Prostate gland (tissue), 2 donors: ENCODE measurements at regions not wholly inside any gene's neighbourhood (a gene's known extent, or its start where the extent isn't known, plus 50 kb on each side); places are given as distances from the start of the nearest gene placed in this dataset.

Source experiments
- DNase-seq: peaks from one replicate; pipeline ENCODE4 v3.0.0-alpha.2; 2019; ENCODE audit warnings: low spot score
- H3K27ac ChIP-seq, 2 donors: fragments of 200-600 bp; sonication (generic); 2 replicates each; pipeline ENCODE4 v1.5.1; 2017 to 2019
- H3K27me3 ChIP-seq: fragments of 200-600 bp; sonication (generic); replicated peaks from 2 replicates; pipeline ENCODE4 v1.5.1; 2019; ENCODE audit not compliant: insufficient read depth
- H3K36me3 ChIP-seq, 2 donors: fragments of 200-600 bp; sonication (generic); 1 replicate in 1 of 2; 2 replicates in 1 of 2; pipeline versions ENCODE4 v1.5.1 to v1.8.1; 2017 to 2019
- H3K4me1 ChIP-seq: fragments of 200-600 bp; sonication (generic); replicated peaks from 2 replicates; pipeline ENCODE4 v1.5.1; 2019
- H3K4me3 ChIP-seq, 2 donors: fragments of 200-600 bp; sonication (generic); 2 replicates each; pipeline ENCODE4 v1.5.1; 2017 to 2019
- H3K9me3 ChIP-seq: fragments of 200-600 bp; sonication (generic); 2 replicates; pipeline ENCODE4 v1.5.1; 2017
- POLR2A ChIP-seq: fragments of 450-650 bp; IDR thresholded peaks from one replicate; pipeline ENCODE4 v1.6.1; 2016; ENCODE audit warnings: antibody characterized with exemption, mild to moderate bottlenecking
- POLR2AphosphoS5 ChIP-seq: sonication (generic); formaldehyde crosslinking; IDR thresholded peaks from one replicate; pipeline ENCODE4 v1.6.1; 2017; ENCODE audit warnings: antibody characterized with exemption
- WGBS: methylation state at CpG from one replicate; pipeline ENCODE4 v1.1.5; 2018; 5-methylcytosine and 5-hydroxymethylcytosine counted together
- intact Hi-C: fragments of 100-400 bp; cut with DNase I; formaldehyde crosslinking; loops from one replicate; pipeline ENCODE4 v1.14.2; 2022
- TF ChIP-seq, protein P1 (sequence below), 4 experiments: fragments of 200-600 bp in 2 of 4; fragments of 450-650 bp in 2 of 4; sonication (generic) in 2 of 4; IDR thresholded peaks; 1 replicate in 3 of 4; 2 replicates in 1 of 4; pipeline ENCODE4 v1.5.1; 2016 to 2019; ENCODE audit warnings: antibody characterized with exemption in 4 of 4, mild to moderate bottlenecking in 2 of 4, moderate library complexity in 2 of 4

DNA sequence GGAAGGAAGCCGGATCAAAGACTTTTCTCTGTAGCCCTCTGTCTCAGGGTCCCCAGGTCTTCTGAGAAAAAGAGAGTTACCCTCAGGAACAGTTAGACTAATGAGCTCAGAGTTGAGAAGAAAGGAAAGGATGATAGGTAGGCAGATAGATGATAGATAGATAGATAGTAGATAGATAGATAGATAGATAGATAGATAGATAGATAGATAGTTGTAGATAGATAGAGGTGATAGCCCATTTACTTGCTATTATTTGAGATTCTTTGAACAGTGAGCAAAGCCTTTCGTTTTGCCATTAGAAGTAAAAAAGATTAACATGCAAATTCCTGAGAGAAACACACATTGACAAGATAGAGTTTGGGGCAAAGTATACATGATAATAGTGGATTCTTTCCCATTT, 86.9 kb upstream of the KIT start:
- Histone ChIP-seq H3K27me3 (no peaks in the 10 kb centered on the region), H3K4me1 (no peaks in the 10 kb centered on the region), H3K9me3 (no peaks in the 10 kb centered on the region), H3K4me3 (no peak overlapping the region), H3K27ac (no peak overlapping the region), H3K36me3 (no peaks in the 10 kb centered on the region)
- TF ChIP-seq, protein P1, sequence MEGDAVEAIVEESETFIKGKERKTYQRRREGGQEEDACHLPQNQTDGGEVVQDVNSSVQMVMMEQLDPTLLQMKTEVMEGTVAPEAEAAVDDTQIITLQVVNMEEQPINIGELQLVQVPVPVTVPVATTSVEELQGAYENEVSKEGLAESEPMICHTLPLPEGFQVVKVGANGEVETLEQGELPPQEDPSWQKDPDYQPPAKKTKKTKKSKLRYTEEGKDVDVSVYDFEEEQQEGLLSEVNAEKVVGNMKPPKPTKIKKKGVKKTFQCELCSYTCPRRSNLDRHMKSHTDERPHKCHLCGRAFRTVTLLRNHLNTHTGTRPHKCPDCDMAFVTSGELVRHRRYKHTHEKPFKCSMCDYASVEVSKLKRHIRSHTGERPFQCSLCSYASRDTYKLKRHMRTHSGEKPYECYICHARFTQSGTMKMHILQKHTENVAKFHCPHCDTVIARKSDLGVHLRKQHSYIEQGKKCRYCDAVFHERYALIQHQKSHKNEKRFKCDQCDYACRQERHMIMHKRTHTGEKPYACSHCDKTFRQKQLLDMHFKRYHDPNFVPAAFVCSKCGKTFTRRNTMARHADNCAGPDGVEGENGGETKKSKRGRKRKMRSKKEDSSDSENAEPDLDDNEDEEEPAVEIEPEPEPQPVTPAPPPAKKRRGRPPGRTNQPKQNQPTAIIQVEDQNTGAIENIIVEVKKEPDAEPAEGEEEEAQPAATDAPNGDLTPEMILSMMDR (IDR thresholded peaks at IDR 0.05), result no peak
- TF ChIP-seq POLR2A, result no peak
- no peak for TF ChIP-seq POLR2AphosphoS5
- DNase-seq, result no peak
- WGBS, result 77% methylated on average over 2 of the region's 2 CpGs
- intact Hi-C loops, result no loop called here

DNA sequence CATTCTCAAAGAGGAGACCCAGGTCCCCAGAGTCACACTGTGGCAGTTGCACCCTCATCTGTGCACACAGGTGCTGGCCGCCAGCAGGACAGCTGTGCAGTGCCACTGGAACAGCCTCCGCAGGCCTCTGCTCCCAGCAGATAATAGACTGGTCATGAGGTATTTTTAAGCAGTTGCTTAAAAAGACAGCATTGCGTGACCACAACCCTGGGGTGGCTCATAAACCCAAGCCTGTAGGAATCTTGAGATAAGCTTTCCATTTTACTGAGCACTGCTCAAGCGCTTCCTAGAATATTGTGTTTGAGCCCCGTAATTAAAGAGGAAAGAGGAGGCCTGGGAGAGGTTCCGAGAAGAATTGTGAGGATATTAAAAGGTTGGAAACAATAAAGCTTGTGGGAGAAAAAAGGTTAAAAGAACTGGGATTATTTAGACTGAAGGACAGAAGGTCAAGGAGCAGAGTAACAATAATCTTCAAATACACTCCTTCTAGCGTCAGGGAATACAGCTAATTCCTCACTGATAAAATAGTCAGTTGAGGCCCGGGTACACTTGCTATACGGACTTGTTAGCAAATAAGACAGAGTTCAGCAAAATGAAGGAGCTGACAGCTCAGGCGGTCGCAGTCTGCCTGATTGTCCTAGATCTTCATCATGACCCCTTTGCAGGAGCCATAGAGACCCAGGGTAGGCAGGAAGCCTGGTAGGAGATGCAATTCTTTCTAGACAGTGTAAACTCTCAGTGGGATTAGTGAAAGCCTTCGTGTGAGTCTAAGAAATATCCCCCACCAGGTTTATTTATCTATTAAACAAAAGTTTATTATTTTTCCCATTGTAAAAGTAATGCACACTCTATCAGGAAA, 86.2 kb upstream of the KIT start:
- Histone ChIP-seq H3K4me3 (no peak overlapping the region), H3K36me3 (no peaks in the 10 kb centered on the region), H3K9me3 (no peaks in the 10 kb centered on the region), H3K27ac (no peak overlapping the region), H3K27me3 (no peaks in the 10 kb centered on the region), H3K4me1 (no peaks in the 10 kb centered on the region)
- DNase-seq, result no peak
- no peak for TF ChIP-seq POLR2AphosphoS5
- TF ChIP-seq, protein P1 (IDR thresholded peaks at IDR 0.05), result no peak
- TF ChIP-seq POLR2A, result no peak
- intact Hi-C loops, result no loop called here
- WGBS, result 66% methylated on average over 12 of the region's 12 CpGs

DNA sequence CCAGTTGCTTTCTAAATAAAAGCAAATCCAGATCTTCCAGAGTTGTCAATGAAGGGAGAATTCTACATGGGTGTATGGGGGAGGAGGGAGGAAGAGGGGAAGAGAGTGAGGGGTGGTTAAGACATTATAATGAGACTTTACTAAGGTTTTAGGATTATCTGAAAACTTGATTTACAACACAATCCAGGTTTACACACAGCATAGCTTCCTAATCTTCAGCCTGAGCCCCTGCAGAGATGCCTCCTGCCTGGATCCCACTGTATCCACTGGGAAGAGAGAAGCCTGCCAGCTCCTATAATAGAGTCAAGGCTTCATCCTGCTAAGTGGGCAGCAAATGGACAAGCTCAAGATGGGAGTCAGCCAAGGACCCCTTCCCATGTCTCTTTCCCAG, 85.6 kb upstream of the KIT start:
- no peaks in the 10 kb centered on the region for H3K27me3 ChIP-seq
- intact Hi-C loops, result no loop called here
- TF ChIP-seq POLR2A (no peak), POLR2AphosphoS5 (no peak)
- TF ChIP-seq, protein P1 (IDR thresholded peaks at IDR 0.05), result no peak
- H3K9me3 ChIP-seq, result no peaks in the 10 kb centered on the region
- H3K4me3 ChIP-seq, result no peak overlapping the region
- DNase-seq, result no peak
- H3K4me1 ChIP-seq, result no peaks in the 10 kb centered on the region
- H3K36me3 ChIP-seq, result no peaks in the 10 kb centered on the region
- H3K27ac ChIP-seq, result no peak overlapping the region

DNA sequence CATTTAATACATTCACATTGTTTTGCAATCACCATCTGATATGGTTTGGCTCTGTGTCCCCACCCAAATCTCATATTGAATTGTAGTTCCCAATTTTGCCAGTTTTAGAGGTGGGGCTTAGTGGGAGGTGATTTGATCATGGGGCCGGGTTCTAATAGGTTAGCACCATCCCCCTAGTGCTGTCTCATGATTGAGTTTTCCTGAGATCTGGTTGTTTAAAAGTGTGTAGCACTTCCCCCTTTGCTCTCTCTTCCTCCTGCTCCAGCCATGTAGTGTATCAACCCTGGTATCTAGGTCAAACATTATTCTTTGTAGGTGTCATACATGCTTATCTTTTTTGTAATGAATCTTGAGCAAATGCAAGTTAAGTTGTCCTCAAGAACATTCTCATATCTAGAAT, 83.3 kb upstream of the KIT start:
- Histone ChIP-seq H3K27ac (no peak overlapping the region), H3K9me3 (no peaks in the 10 kb centered on the region), H3K4me1 (no peaks in the 10 kb centered on the region), H3K4me3 (no peak overlapping the region), H3K36me3 (no peaks in the 10 kb centered on the region), H3K27me3 (no peaks in the 10 kb centered on the region)
- 95% methylated on average over 1 of the region's 1 CpG for WGBS
- intact Hi-C loops, result no loop called here
- DNase-seq, result no peak
- TF ChIP-seq, protein P1 (IDR thresholded peaks at IDR 0.05), result no peak
- TF ChIP-seq POLR2A, result no peak
- TF ChIP-seq POLR2AphosphoS5, result no peak

DNA sequence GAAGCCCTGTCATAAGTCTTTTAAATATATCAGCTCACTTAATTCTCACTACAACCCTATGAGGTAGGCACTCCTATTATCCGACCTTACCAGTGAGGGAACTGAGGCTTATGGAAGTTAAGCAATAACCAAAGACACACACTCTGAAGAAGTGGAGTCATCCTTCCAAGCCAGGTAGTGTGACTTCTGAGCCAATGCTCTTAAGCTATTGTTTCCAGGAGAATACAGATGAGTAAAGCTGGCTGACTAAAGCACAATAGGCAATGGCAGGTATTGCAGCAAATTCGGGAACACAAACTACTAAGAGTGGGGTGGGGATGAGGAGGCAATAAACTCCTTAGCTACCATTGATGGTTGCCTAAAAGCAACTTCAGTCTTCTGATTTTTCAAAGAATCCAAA, 81.8 kb upstream of the KIT start:
- Histone ChIP-seq H3K36me3 (no peaks in the 10 kb centered on the region), H3K27me3 (no peaks in the 10 kb centered on the region), H3K27ac (no peak overlapping the region), H3K4me1 (no peaks in the 10 kb centered on the region), H3K4me3 (no peak overlapping the region), H3K9me3 (no peaks in the 10 kb centered on the region)
- intact Hi-C loops, result no loop called here
- WGBS, result 71% methylated on average over 2 of the region's 2 CpGs
- TF ChIP-seq, protein P1 (IDR thresholded peaks at IDR 0.05), result no peak
- TF ChIP-seq POLR2A (no peak), POLR2AphosphoS5 (no peak)
- DNase-seq, result no peak
